ENCODE measurements at regions not wholly inside any gene's neighbourhood (a gene's known extent, or its start where the extent isn't known, plus 50 kb on each side); places are given as distances from the start of the nearest gene placed in this dataset.

DNA sequence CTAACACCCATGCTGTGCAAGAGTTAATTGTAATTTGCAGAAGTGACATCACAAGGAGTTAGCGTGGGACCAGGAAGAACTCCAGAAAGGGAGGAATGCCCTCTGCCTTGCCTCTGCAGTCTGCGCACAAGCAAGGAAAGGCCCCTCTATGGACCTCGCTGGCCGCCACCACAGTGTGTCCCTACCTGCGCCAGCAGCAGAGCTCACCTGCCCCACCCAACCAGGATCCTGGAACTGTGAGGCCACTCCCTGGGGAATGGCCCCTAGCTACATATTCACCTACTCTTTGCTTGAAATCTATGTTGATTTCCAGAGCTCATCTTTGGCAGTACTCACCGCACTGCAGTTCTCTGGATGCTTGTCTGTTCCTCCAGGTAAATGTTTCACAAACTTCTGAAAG, 72.0 kb upstream of the MTNR1B start:
- TF ChIP-seq, protein P1, sequence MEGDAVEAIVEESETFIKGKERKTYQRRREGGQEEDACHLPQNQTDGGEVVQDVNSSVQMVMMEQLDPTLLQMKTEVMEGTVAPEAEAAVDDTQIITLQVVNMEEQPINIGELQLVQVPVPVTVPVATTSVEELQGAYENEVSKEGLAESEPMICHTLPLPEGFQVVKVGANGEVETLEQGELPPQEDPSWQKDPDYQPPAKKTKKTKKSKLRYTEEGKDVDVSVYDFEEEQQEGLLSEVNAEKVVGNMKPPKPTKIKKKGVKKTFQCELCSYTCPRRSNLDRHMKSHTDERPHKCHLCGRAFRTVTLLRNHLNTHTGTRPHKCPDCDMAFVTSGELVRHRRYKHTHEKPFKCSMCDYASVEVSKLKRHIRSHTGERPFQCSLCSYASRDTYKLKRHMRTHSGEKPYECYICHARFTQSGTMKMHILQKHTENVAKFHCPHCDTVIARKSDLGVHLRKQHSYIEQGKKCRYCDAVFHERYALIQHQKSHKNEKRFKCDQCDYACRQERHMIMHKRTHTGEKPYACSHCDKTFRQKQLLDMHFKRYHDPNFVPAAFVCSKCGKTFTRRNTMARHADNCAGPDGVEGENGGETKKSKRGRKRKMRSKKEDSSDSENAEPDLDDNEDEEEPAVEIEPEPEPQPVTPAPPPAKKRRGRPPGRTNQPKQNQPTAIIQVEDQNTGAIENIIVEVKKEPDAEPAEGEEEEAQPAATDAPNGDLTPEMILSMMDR (IDR thresholded peaks at IDR 0.05), result no peak
- TF ChIP-seq POLR2A (IDR thresholded peaks at IDR 0.05), result no peak

All from body of pancreas (tissue), 4 donors.